ENCODE measurements at regions not wholly inside any gene's neighbourhood (a gene's known extent, or its start where the extent isn't known, plus 50 kb on each side); places are given as distances from the start of the nearest gene placed in this dataset.

DNA sequence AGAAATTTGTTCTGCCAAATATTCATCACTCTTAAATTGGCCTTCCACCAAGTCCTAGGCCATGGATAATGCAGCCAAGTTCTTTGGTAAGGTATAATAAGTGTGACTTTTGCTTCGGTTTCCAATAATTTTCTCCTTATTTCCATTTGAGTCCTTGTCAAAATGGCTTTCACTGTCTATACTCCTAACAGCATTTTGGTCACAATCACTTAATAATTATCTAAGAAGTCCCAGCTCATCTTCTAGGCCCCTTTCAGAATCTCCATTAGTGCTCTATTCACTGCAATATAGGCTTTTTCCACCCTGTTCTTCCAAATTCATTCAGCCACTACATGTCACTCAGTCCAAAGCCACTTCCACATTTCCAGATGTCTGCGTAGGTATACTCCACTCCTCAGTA is 51.0 kb upstream of the SPIN4 start:
- POLR2A ChIA-PET = no interaction called here

More for the DNA sequence above, 51.0 kb upstream of the SPIN4 start:
- H3K4me3 Mint-ChIP-seq = no peak overlapping the region
- no peak overlapping the region for H3K27ac Mint-ChIP-seq
- CTCF ChIA-PET = no interaction called here
- H3K9me3 Mint-ChIP-seq = peaks cover 21% of the 10 kb centered on the region
- peaks cover 27% of the 10 kb centered on the region for H3K36me3 Mint-ChIP-seq
- no peak for TF ChIP-seq CREB1 (CRISPR knock-in tag; IDR thresholded peaks at IDR 0.05)
- no peak for TF ChIP-seq ZNF219 (CRISPR knock-in tag; IDR thresholded peaks at IDR 0.05; ENCODE audit: borderline replicate concordance)
- no peak for TF ChIP-seq ATF1 (CRISPR knock-in tag; IDR thresholded peaks at IDR 0.05)
- TF ChIP-seq, protein P1, sequence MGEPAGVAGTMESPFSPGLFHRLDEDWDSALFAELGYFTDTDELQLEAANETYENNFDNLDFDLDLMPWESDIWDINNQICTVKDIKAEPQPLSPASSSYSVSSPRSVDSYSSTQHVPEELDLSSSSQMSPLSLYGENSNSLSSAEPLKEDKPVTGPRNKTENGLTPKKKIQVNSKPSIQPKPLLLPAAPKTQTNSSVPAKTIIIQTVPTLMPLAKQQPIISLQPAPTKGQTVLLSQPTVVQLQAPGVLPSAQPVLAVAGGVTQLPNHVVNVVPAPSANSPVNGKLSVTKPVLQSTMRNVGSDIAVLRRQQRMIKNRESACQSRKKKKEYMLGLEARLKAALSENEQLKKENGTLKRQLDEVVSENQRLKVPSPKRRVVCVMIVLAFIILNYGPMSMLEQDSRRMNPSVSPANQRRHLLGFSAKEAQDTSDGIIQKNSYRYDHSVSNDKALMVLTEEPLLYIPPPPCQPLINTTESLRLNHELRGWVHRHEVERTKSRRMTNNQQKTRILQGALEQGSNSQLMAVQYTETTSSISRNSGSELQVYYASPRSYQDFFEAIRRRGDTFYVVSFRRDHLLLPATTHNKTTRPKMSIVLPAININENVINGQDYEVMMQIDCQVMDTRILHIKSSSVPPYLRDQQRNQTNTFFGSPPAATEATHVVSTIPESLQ (CRISPR knock-in tag; IDR thresholded peaks at IDR 0.05) = no peak
- no peak for TF ChIP-seq PRRX2 (CRISPR knock-in tag; IDR thresholded peaks at IDR 0.05)
- TF ChIP-seq, protein P2, sequence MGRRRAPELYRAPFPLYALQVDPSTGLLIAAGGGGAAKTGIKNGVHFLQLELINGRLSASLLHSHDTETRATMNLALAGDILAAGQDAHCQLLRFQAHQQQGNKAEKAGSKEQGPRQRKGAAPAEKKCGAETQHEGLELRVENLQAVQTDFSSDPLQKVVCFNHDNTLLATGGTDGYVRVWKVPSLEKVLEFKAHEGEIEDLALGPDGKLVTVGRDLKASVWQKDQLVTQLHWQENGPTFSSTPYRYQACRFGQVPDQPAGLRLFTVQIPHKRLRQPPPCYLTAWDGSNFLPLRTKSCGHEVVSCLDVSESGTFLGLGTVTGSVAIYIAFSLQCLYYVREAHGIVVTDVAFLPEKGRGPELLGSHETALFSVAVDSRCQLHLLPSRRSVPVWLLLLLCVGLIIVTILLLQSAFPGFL (CRISPR knock-in tag; IDR thresholded peaks at IDR 0.05; ENCODE audit: borderline replicate concordance) = no peak
- TF ChIP-seq, protein P3, sequence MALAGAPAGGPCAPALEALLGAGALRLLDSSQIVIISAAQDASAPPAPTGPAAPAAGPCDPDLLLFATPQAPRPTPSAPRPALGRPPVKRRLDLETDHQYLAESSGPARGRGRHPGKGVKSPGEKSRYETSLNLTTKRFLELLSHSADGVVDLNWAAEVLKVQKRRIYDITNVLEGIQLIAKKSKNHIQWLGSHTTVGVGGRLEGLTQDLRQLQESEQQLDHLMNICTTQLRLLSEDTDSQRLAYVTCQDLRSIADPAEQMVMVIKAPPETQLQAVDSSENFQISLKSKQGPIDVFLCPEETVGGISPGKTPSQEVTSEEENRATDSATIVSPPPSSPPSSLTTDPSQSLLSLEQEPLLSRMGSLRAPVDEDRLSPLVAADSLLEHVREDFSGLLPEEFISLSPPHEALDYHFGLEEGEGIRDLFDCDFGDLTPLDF (CRISPR knock-in tag; IDR thresholded peaks at IDR 0.05) = no peak
- TF ChIP-seq ZBTB21 (CRISPR knock-in tag; IDR thresholded peaks at IDR 0.05; ENCODE audit: borderline replicate concordance) = no peak
- no peak for TF ChIP-seq CREM (CRISPR knock-in tag; IDR thresholded peaks at IDR 0.05)
- no peak for TF ChIP-seq MXD4 (CRISPR knock-in tag; IDR thresholded peaks at IDR 0.05; ENCODE audit: borderline replicate concordance)
- no peak for TF ChIP-seq TP53 (CRISPR knock-in tag; IDR thresholded peaks at IDR 0.05)
- TF ChIP-seq, protein P4, sequence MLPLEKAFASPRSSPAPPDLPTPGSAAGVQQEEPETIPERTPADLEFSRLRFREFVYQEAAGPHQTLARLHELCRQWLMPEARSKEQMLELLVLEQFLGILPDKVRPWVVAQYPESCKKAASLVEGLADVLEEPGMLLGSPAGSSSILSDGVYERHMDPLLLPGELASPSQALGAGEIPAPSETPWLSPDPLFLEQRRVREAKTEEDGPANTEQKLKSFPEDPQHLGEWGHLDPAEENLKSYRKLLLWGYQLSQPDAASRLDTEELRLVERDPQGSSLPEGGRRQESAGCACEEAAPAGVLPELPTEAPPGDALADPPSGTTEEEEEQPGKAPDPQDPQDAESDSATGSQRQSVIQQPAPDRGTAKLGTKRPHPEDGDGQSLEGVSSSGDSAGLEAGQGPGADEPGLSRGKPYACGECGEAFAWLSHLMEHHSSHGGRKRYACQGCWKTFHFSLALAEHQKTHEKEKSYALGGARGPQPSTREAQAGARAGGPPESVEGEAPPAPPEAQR (CRISPR knock-in tag; IDR thresholded peaks at IDR 0.05) = no peak
- no peak for TF ChIP-seq FOXK1 (CRISPR knock-in tag; IDR thresholded peaks at IDR 0.05)
- no peak for TF ChIP-seq ZNF232 (CRISPR knock-in tag; IDR thresholded peaks at IDR 0.05)
- TF ChIP-seq, protein P5, sequence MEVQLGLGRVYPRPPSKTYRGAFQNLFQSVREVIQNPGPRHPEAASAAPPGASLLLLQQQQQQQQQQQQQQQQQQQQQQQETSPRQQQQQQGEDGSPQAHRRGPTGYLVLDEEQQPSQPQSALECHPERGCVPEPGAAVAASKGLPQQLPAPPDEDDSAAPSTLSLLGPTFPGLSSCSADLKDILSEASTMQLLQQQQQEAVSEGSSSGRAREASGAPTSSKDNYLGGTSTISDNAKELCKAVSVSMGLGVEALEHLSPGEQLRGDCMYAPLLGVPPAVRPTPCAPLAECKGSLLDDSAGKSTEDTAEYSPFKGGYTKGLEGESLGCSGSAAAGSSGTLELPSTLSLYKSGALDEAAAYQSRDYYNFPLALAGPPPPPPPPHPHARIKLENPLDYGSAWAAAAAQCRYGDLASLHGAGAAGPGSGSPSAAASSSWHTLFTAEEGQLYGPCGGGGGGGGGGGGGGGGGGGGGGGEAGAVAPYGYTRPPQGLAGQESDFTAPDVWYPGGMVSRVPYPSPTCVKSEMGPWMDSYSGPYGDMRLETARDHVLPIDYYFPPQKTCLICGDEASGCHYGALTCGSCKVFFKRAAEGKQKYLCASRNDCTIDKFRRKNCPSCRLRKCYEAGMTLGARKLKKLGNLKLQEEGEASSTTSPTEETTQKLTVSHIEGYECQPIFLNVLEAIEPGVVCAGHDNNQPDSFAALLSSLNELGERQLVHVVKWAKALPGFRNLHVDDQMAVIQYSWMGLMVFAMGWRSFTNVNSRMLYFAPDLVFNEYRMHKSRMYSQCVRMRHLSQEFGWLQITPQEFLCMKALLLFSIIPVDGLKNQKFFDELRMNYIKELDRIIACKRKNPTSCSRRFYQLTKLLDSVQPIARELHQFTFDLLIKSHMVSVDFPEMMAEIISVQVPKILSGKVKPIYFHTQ (CRISPR knock-in tag; IDR thresholded peaks at IDR 0.05) = no peak
- TF ChIP-seq, protein P6, sequence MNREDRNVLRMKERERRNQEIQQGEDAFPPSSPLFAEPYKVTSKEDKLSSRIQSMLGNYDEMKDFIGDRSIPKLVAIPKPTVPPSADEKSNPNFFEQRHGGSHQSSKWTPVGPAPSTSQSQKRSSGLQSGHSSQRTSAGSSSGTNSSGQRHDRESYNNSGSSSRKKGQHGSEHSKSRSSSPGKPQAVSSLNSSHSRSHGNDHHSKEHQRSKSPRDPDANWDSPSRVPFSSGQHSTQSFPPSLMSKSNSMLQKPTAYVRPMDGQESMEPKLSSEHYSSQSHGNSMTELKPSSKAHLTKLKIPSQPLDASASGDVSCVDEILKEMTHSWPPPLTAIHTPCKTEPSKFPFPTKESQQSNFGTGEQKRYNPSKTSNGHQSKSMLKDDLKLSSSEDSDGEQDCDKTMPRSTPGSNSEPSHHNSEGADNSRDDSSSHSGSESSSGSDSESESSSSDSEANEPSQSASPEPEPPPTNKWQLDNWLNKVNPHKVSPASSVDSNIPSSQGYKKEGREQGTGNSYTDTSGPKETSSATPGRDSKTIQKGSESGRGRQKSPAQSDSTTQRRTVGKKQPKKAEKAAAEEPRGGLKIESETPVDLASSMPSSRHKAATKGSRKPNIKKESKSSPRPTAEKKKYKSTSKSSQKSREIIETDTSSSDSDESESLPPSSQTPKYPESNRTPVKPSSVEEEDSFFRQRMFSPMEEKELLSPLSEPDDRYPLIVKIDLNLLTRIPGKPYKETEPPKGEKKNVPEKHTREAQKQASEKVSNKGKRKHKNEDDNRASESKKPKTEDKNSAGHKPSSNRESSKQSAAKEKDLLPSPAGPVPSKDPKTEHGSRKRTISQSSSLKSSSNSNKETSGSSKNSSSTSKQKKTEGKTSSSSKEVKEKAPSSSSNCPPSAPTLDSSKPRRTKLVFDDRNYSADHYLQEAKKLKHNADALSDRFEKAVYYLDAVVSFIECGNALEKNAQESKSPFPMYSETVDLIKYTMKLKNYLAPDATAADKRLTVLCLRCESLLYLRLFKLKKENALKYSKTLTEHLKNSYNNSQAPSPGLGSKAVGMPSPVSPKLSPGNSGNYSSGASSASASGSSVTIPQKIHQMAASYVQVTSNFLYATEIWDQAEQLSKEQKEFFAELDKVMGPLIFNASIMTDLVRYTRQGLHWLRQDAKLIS (CRISPR knock-in tag; IDR thresholded peaks at IDR 0.05; ENCODE audit: borderline replicate concordance) = no peak
- TF ChIP-seq, protein P7, sequence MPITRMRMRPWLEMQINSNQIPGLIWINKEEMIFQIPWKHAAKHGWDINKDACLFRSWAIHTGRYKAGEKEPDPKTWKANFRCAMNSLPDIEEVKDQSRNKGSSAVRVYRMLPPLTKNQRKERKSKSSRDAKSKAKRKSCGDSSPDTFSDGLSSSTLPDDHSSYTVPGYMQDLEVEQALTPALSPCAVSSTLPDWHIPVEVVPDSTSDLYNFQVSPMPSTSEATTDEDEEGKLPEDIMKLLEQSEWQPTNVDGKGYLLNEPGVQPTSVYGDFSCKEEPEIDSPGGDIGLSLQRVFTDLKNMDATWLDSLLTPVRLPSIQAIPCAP (CRISPR knock-in tag; IDR thresholded peaks at IDR 0.05) = no peak
- no peak for TF ChIP-seq FOXJ3 (CRISPR knock-in tag; IDR thresholded peaks at IDR 0.05; ENCODE audit: borderline replicate concordance)
- no peak for TF ChIP-seq ETV6 (CRISPR knock-in tag; IDR thresholded peaks at IDR 0.05)
- TF ChIP-seq, protein P8, sequence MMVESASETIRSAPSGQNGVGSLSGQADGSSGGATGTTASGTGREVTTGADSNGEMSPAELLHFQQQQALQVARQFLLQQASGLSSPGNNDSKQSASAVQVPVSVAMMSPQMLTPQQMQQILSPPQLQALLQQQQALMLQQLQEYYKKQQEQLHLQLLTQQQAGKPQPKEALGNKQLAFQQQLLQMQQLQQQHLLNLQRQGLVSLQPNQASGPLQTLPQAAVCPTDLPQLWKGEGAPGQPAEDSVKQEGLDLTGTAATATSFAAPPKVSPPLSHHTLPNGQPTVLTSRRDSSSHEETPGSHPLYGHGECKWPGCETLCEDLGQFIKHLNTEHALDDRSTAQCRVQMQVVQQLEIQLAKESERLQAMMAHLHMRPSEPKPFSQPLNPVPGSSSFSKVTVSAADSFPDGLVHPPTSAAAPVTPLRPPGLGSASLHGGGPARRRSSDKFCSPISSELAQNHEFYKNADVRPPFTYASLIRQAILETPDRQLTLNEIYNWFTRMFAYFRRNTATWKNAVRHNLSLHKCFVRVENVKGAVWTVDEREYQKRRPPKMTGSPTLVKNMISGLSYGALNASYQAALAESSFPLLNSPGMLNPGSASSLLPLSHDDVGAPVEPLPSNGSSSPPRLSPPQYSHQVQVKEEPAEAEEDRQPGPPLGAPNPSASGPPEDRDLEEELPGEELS (CRISPR knock-in tag; IDR thresholded peaks at IDR 0.05) = no peak
- H3K4me1 Mint-ChIP-seq = peaks cover 13% of the 10 kb centered on the region
- ATAC-seq = no peak
- H3K27me3 Mint-ChIP-seq (ENCODE audit: low read depth) = no peaks in the 10 kb centered on the region
- DNase-seq (ENCODE audit: low spot score) = no peak

Data from WTC11 (cell line).